GM12872 (cell line): ENCODE measurements at regions not wholly inside any gene's neighbourhood (a gene's known extent, or its start where the extent isn't known, plus 50 kb on each side); places are given as distances from the start of the nearest gene placed in this dataset.

Source experiments
- CTCF ChIP-seq: IDR thresholded peaks from 3 replicates; pipeline ENCODE4 v1.5.1; 2011; ENCODE audit warnings: low read depth, mild to moderate bottlenecking, low read length, moderate library complexity; ENCODE audit not compliant: insufficient read depth

GRCh38 chr2:217570394-217570793, 432.4 kb downstream of the TNS1 start:
- no peak for TF ChIP-seq CTCF

GRCh38 chr2:217568289-217568971, 434.4 kb downstream of the TNS1 start:
- no peak for TF ChIP-seq CTCF

- no peak for TF ChIP-seq CTCF
These were observed 439.2 kb downstream of the TNS1 start for GRCh38 chr2:217563565-217563964.

- no peak for TF ChIP-seq CTCF
These were observed 439.8 kb downstream of the TNS1 start for GRCh38 chr2:217562871-217563480.

GRCh38 chr2:217559084-217559483, 443.7 kb downstream of the TNS1 start:
- TF ChIP-seq CTCF: no peak

GRCh38 chr2:217555081-217555876, 447.5 kb downstream of the TNS1 start:
- no peak for TF ChIP-seq CTCF

GRCh38 chr2:217553679-217554078, 449.1 kb downstream of the TNS1 start:
- no peak for TF ChIP-seq CTCF
